Astrocyte (in vitro differentiated cells and primary cell): ENCODE measurements at regions not wholly inside any gene's neighbourhood (a gene's known extent, or its start where the extent isn't known, plus 50 kb on each side); places are given as distances from the start of the nearest gene placed in this dataset.
"Not testable (repeated sequence)": the region's sequence is repeated elsewhere in the genome, so short reads cannot be mapped to it uniquely, and the experiment has no call there.

Source experiments
- DNase-seq: peaks from one replicate; pipeline ENCODE4 v3.0.0-alpha.2; 2010; ENCODE audit warnings: low read depth
- FAIRE-seq: peaks from 2 replicates; lab custom pipeline; 2011; peaks lifted over from hg19 to GRCh38; lab: Jason Lieb, UNC
- H2AFZ ChIP-seq: 2 replicates; pipeline ENCODE4 v1.6.0; 2012; ENCODE audit warnings: low read depth, low read length, inconsistent platforms
- H3K27ac ChIP-seq: 2 replicates; pipeline ENCODE4 v1.5.1; 2011; ENCODE audit warnings: low read depth, low read length, inconsistent platforms
- H3K27me3 ChIP-seq: 2 replicates; pipeline ENCODE4 v1.6.0; 2011; ENCODE audit warnings: low read length, inconsistent platforms; ENCODE audit not compliant: insufficient read depth
- H3K36me3 ChIP-seq: 2 replicates; pipeline ENCODE4 v1.5.1; 2011; ENCODE audit warnings: low read length, inconsistent platforms; ENCODE audit not compliant: insufficient read depth
- H3K4me1 ChIP-seq: 2 replicates; pipeline ENCODE4 v1.5.1; 2011; ENCODE audit warnings: low read length, inconsistent platforms; ENCODE audit not compliant: insufficient read depth
- H3K4me2 ChIP-seq: 2 replicates; pipeline ENCODE4 v1.6.0; 2012; ENCODE audit warnings: low read length, inconsistent platforms
- H3K4me3 ChIP-seq: 2 replicates; pipeline ENCODE4 v1.5.1; 2011; ENCODE audit warnings: low read depth, mild to moderate bottlenecking, low read length, inconsistent platforms; ENCODE audit not compliant: insufficient read depth
- H3K79me2 ChIP-seq: 2 replicates; pipeline ENCODE4 v1.6.0; 2012; ENCODE audit warnings: mild to moderate bottlenecking, low read length, inconsistent platforms; ENCODE audit not compliant: insufficient read depth
- H3K9ac ChIP-seq: 2 replicates; pipeline ENCODE4 v1.6.0; 2012; ENCODE audit warnings: mild to moderate bottlenecking, low read length, inconsistent platforms
- H3K9me3 ChIP-seq: 2 replicates; pipeline ENCODE4 v1.5.1; 2012; ENCODE audit warnings: low read depth, mild to moderate bottlenecking, low read length, inconsistent platforms; ENCODE audit not compliant: insufficient read depth
- H4K20me1 ChIP-seq: 2 replicates; pipeline ENCODE4 v1.6.0; 2012; ENCODE audit warnings: low read length, inconsistent platforms; ENCODE audit not compliant: insufficient read depth
- H3K27ac Mint-ChIP-seq: one replicate; pipeline ENCODE4 v1.8.0; 2021; ENCODE audit warnings: mild to moderate bottlenecking, mixed read lengths; ENCODE audit not compliant: unreplicated experiment
- H3K27me3 Mint-ChIP-seq: one replicate; pipeline ENCODE4 v1.8.0; 2021; ENCODE audit warnings: low read depth, mixed read lengths; ENCODE audit not compliant: unreplicated experiment
- H3K36me3 Mint-ChIP-seq: one replicate; pipeline ENCODE4 v1.8.0; 2021; ENCODE audit warnings: low read depth, mixed read lengths; ENCODE audit not compliant: unreplicated experiment
- H3K4me1 Mint-ChIP-seq: one replicate; pipeline ENCODE4 v1.8.0; 2021; ENCODE audit warnings: low read depth, mixed read lengths; ENCODE audit not compliant: unreplicated experiment
- H3K4me3 Mint-ChIP-seq: one replicate; pipeline ENCODE4 v1.8.0; 2021; ENCODE audit warnings: mild to moderate bottlenecking, moderate library complexity, mixed read lengths; ENCODE audit not compliant: unreplicated experiment
- H3K9me3 Mint-ChIP-seq: one replicate; pipeline ENCODE4 v1.8.0; 2021; ENCODE audit warnings: mild to moderate bottlenecking, mixed read lengths; ENCODE audit not compliant: unreplicated experiment
- EZH2 ChIP-seq: IDR thresholded peaks from 2 replicates; pipeline ENCODE4 v1.6.1; 2012; ENCODE audit warnings: mild to moderate bottlenecking, low read length, inconsistent platforms; ENCODE audit not compliant: insufficient read depth
- TF ChIP-seq, protein P1 (sequence below): IDR thresholded peaks from 2 replicates; pipeline ENCODE4 v1.5.1; 2011; ENCODE audit warnings: low read depth, mild to moderate bottlenecking, inconsistent platforms, low read length, moderate library complexity; ENCODE audit not compliant: insufficient read depth

DNA sequence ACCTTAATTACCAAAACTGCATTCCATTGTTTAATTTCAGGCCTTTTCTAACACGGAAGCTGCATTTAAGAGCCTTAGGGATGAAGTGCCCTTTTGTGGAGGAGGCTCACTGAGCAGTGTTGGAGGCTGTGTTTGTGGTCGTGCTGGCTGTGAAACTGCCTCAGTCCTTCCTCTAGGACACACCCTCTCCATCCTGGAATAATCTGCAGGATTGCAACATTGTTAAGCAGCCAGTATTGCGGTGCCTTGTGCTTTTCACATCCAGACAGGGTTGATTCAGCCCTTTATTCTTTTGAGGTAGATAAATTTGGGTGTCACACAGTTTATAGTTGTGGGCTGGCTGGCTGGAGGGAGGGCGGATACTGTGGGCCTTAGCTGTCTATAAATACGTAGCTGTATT is 141.6 kb downstream of the CDRT15L2 start:
- H3K4me2 ChIP-seq: no peak overlapping the region
- H3K4me1 ChIP-seq: no peaks in the 10 kb centered on the region
- TF ChIP-seq, protein P1, sequence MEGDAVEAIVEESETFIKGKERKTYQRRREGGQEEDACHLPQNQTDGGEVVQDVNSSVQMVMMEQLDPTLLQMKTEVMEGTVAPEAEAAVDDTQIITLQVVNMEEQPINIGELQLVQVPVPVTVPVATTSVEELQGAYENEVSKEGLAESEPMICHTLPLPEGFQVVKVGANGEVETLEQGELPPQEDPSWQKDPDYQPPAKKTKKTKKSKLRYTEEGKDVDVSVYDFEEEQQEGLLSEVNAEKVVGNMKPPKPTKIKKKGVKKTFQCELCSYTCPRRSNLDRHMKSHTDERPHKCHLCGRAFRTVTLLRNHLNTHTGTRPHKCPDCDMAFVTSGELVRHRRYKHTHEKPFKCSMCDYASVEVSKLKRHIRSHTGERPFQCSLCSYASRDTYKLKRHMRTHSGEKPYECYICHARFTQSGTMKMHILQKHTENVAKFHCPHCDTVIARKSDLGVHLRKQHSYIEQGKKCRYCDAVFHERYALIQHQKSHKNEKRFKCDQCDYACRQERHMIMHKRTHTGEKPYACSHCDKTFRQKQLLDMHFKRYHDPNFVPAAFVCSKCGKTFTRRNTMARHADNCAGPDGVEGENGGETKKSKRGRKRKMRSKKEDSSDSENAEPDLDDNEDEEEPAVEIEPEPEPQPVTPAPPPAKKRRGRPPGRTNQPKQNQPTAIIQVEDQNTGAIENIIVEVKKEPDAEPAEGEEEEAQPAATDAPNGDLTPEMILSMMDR: no peak
- no peak for TF ChIP-seq EZH2
- no peaks in the 10 kb centered on the region for H3K36me3 ChIP-seq
- no peaks in the 10 kb centered on the region for H3K27me3 ChIP-seq
- no peaks in the 10 kb centered on the region for H3K79me2 ChIP-seq
- H3K9ac ChIP-seq: no peak overlapping the region
- peaks cover 7% of the 10 kb centered on the region for H3K27me3 Mint-ChIP-seq
- H3K27ac Mint-ChIP-seq: no peak overlapping the region
- no peaks in the 10 kb centered on the region for H3K36me3 Mint-ChIP-seq
- no peaks in the 10 kb centered on the region for H3K9me3 Mint-ChIP-seq
- DNase-seq (peak; percentile 1), FAIRE-seq (no peak)
- H2AFZ ChIP-seq: no peak overlapping the region
- no peaks in the 10 kb centered on the region for H3K9me3 ChIP-seq
- H3K4me1 Mint-ChIP-seq: no peaks in the 10 kb centered on the region
- H4K20me1 ChIP-seq: no peaks in the 10 kb centered on the region
- no peak overlapping the region for H3K4me3 Mint-ChIP-seq
- H3K4me3 ChIP-seq: no peak overlapping the region
- no peak overlapping the region for H3K27ac ChIP-seq

DNA sequence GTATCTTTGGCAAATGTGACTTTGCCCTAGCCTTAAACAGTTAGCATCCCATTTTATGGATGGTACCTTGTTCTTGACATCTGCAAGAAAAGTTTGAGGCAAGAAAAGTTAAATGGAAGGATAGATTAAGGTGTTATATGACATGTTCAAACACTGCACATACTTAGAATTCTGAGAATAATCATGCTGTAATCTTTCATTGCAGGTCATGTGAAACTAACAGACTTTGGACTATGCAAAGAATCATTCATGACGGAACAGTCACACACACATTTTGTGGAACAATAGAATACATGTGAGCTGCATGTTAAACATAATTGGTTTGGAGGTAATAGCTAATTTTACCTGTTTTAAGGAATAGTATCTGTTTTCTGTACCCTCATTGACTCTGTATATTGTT is 144.9 kb downstream of the CDRT15L2 start:
- not testable (repeated sequence) for H2AFZ ChIP-seq, H3K27ac Mint-ChIP-seq, H3K4me3 Mint-ChIP-seq, H3K4me3 ChIP-seq, H3K4me1 Mint-ChIP-seq, H3K27me3 ChIP-seq, H3K9me3 Mint-ChIP-seq, H3K27ac ChIP-seq, H4K20me1 ChIP-seq, DNase-seq, H3K36me3 Mint-ChIP-seq, H3K4me2 ChIP-seq, FAIRE-seq, H3K36me3 ChIP-seq, H3K9me3 ChIP-seq, H3K9ac ChIP-seq, H3K79me2 ChIP-seq, H3K4me1 ChIP-seq
- H3K27me3 Mint-ChIP-seq: peaks cover 15% of the 10 kb centered on the region

DNA sequence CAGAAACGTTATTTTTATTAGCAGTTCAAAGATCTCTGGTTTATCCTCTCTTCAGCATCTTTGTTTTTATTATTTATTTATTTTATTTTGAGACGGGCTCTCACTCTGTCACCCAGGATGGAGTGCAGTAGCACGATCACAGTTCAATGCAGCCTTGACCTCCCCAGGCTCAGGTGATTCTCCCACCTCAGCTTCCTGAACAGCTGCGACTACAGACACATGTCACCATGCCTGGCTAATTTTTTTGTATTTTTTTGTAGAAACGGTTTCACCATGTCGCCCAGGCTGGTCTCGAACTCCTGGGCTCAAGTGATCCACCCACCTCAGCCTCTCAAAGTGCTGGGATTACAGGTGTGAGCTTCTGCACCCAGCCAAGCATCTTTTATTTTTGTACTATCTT is 147.7 kb downstream of the CDRT15L2 start:
- H3K4me1 Mint-ChIP-seq, H2AFZ ChIP-seq, DNase-seq, H3K36me3 Mint-ChIP-seq, FAIRE-seq, H3K36me3 ChIP-seq, H3K9me3 Mint-ChIP-seq, H3K27ac ChIP-seq, H3K27ac Mint-ChIP-seq, H3K4me3 ChIP-seq, H3K79me2 ChIP-seq, H3K4me3 Mint-ChIP-seq, H4K20me1 ChIP-seq, H3K9ac ChIP-seq, H3K4me2 ChIP-seq, H3K4me1 ChIP-seq, H3K27me3 ChIP-seq, H3K9me3 ChIP-seq: not testable (repeated sequence)
- peaks cover 15% of the 10 kb centered on the region for H3K27me3 Mint-ChIP-seq

DNA sequence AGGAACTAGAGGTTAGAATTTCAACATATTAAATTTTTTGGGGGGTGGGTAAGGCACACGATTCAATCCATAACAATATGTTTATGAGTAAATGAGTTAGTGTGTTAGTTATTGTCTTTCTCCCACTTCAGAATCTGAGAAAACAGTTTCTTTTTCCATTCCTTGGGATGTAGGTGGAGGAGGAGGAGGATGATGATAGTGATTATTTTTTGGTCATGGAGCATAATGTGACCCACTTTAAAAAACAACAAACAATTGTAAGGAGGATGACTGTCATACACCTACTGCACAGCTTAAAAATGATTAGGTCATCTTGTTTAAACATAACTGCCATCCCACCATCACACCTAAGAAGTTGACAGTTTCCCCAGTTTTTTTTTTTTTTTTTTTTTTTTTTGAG is 148.7 kb downstream of the CDRT15L2 start:
- H3K4me1 Mint-ChIP-seq: no peaks in the 10 kb centered on the region
- Histone ChIP-seq H4K20me1 (no peaks in the 10 kb centered on the region), H3K9ac (no peak overlapping the region), H3K27ac (no peak overlapping the region), H3K4me3 (no peak overlapping the region), H3K4me1 (no peaks in the 10 kb centered on the region), H3K9me3 (no peaks in the 10 kb centered on the region), H2AFZ (no peak overlapping the region), H3K36me3 (no peaks in the 10 kb centered on the region), H3K27me3 (no peaks in the 10 kb centered on the region), H3K4me2 (no peak overlapping the region), H3K79me2 (no peaks in the 10 kb centered on the region)
- no peak overlapping the region for H3K27ac Mint-ChIP-seq
- DNase-seq: no peak
- no peak for FAIRE-seq
- no peaks in the 10 kb centered on the region for H3K9me3 Mint-ChIP-seq
- no peak overlapping the region for H3K4me3 Mint-ChIP-seq
- TF ChIP-seq, protein P1: no peak
- no peak for TF ChIP-seq EZH2
- no peaks in the 10 kb centered on the region for H3K36me3 Mint-ChIP-seq
- H3K27me3 Mint-ChIP-seq: peaks cover 15% of the 10 kb centered on the region

DNA sequence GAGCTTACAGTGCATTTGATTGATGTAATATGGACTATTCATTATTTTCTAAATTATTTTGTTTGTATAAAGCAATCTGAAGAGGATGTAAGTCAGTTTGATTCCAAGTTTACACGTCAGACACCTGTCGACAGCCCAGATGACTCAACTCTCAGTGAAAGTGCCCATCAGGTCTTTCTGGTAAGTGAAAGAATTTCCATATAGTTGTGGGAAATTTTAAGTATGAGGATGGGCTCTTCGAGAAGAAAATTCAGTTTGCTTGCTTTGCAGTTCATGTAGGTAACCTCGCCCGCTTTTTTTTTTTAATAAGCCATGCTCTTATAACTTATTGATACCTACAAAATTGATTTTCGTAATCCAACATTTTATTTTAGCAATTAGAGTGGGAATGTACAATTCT is 151.6 kb downstream of the CDRT15L2 start:
- H3K27me3 Mint-ChIP-seq, H2AFZ ChIP-seq, H3K4me1 ChIP-seq, H3K27me3 ChIP-seq, H4K20me1 ChIP-seq, H3K9ac ChIP-seq, H3K9me3 Mint-ChIP-seq, H3K4me3 Mint-ChIP-seq, FAIRE-seq, H3K4me2 ChIP-seq, H3K27ac Mint-ChIP-seq, H3K9me3 ChIP-seq, H3K36me3 Mint-ChIP-seq, H3K4me3 ChIP-seq, H3K79me2 ChIP-seq, H3K36me3 ChIP-seq, H3K4me1 Mint-ChIP-seq, H3K27ac ChIP-seq, DNase-seq: not testable (repeated sequence)
